Panc1 (cell line): ENCODE measurements at regions not wholly inside any gene's neighbourhood (a gene's known extent, or its start where the extent isn't known, plus 50 kb on each side); places are given as distances from the start of the nearest gene placed in this dataset.

Source experiments
- ATAC-seq: fragments of 200-7000 bp; cut with Tn5 transposase; 2 replicates; pipeline ENCODE4 v1.9.1; 2020; ENCODE audit warnings: mild to moderate bottlenecking, moderate library complexity
- BruUV-seq: library from RNA; stranded (reverse); fragments of 400-500 nt; replicated peaks from 2 replicates; lab custom pipeline; 2021; lab: Mats Ljungman, UMichigan
- CTCF ChIA-PET: fragments of 300-600 bp; sonication (Branson Sonifier 250); formaldehyde crosslinking; loops from one replicate; lab custom pipeline; 2022; ENCODE audit warnings: antibody characterized with exemption; lab: Charles Lee
- POLR2A ChIA-PET: fragments of 300-600 bp; sonication (Branson Sonifier 250); formaldehyde crosslinking; loops from one replicate; lab custom pipeline; 2022; ENCODE audit warnings: antibody characterized with exemption; lab: Charles Lee
- DNase-seq: peaks from one replicate; pipeline ENCODE4 v3.0.0-alpha.2; 2010; ENCODE audit warnings: low read depth, low spot score
- H3K27ac ChIP-seq: 2 replicates; pipeline ENCODE4 v1.5.1; 2011; ENCODE audit warnings: mild to moderate bottlenecking, low read length, inconsistent platforms
- H3K27me3 ChIP-seq: fragments of 200-500 bp; sonication (Bioruptor generic); 2 replicates; pipeline ENCODE4 v1.6.0; 2014; ENCODE audit warnings: low read length, inconsistent platforms; ENCODE audit not compliant: control insufficient read depth, insufficient read depth
- H3K36me3 ChIP-seq: fragments of 200-500 bp; sonication (Bioruptor generic); 2 replicates; pipeline ENCODE4 v1.5.1; 2014; ENCODE audit warnings: inconsistent platforms, mild to moderate bottlenecking, low read length, moderate library complexity; ENCODE audit not compliant: control insufficient read depth, insufficient read depth
- H3K4me1 ChIP-seq: 2 replicates; pipeline ENCODE4 v1.5.1; 2011; ENCODE audit warnings: inconsistent platforms, mild to moderate bottlenecking, low read length, moderate library complexity; ENCODE audit not compliant: control insufficient read depth, insufficient read depth
- H3K4me3 ChIP-seq, 2 experiments: 2 replicates each; pipeline ENCODE4 v1.5.1; 2011 to 2012; ENCODE audit warnings: low read depth in 2 of 2, low read length in 2 of 2, mild to moderate bottlenecking in 2 of 2, inconsistent platforms in 1 of 2, moderate library complexity in 1 of 2
- H3K9me3 ChIP-seq: fragments of 200-500 bp; sonication (Bioruptor generic); 2 replicates; pipeline ENCODE4 v1.5.1; 2014; ENCODE audit warnings: low read depth, mild to moderate bottlenecking, inconsistent platforms, low read length, moderate library complexity; ENCODE audit not compliant: control insufficient read depth, insufficient read depth
- CTCF ChIP-seq: fragments of 450-650 bp; IDR thresholded peaks from 2 replicates; pipeline ENCODE4 v1.5.1; 2017; ENCODE audit warnings: mild to moderate bottlenecking
- POLR2AphosphoS5 ChIP-seq: IDR thresholded peaks from 2 replicates; pipeline ENCODE4 v1.6.1; 2012; ENCODE audit warnings: mild to moderate bottlenecking, low read depth, low read length, moderate library complexity
- REST ChIP-seq, 2 experiments: IDR thresholded peaks; 2 replicates each; pipeline ENCODE4 v1.6.1; 2011 to 2012; ENCODE audit warnings: low read depth in 2 of 2, control low read depth in 1 of 2, low read length in 1 of 2, mild to moderate bottlenecking in 1 of 2, moderate library complexity in 1 of 2; ENCODE audit not compliant: insufficient read depth in 1 of 2
- SIN3A ChIP-seq: IDR thresholded peaks from 2 replicates; pipeline ENCODE4 v1.6.1; 2012; ENCODE audit warnings: low read depth, mild to moderate bottlenecking, low read length, moderate library complexity, borderline replicate concordance; ENCODE audit not compliant: insufficient read depth
- TCF7L2 ChIP-seq: IDR thresholded peaks from 2 replicates; pipeline ENCODE4 v1.6.1; 2011; ENCODE audit warnings: mild to moderate bottlenecking, low read depth, low read length, inconsistent platforms
- in situ Hi-C: cut with HindIII; loops from 2 replicates; pipeline ENCODE4 v1.10.0; 2016; ENCODE audit warnings: low sequenced_read_pairs, low pct_unique_long_range_greater_than_20kb
- intact Hi-C: fragments of 100-400 bp; cut with micrococcal nuclease; formaldehyde crosslinking; loops from one replicate; pipeline ENCODE4 v1.10.0; 2022; ENCODE audit not compliant: unreplicated experiment

GRCh38 chr1:229989591-229990248 is 77.3 kb upstream of the GALNT2 start:
- no peak overlapping the region for H3K4me3 ChIP-seq
- DNase-seq (no peak), ATAC-seq (no peak)
- intact Hi-C loops (no loop called here), in situ Hi-C loops (no loop called here)
- ChIA-PET POLR2A (no interaction called here), CTCF (no interaction called here)
- no peak overlapping the region for H3K27ac ChIP-seq
- no peaks in the 10 kb centered on the region; the same call in 1 of the 2 replicates for H3K27me3 ChIP-seq
- H3K36me3 ChIP-seq: no peaks in the 10 kb centered on the region
- TF ChIP-seq SIN3A (no peak), CTCF (no peak), POLR2AphosphoS5 (no peak), REST (IDR thresholded peaks at IDR 0.05; ENCODE audit: insufficient read depth in 1 of 2, low read depth in 2 of 2, low read length in 1 of 2) (no peak), TCF7L2 (no peak)
- H3K4me1 ChIP-seq: no peaks in the 10 kb centered on the region
- BruUV-seq: no TSS peak
- no peaks in the 10 kb centered on the region for H3K9me3 ChIP-seq

GRCh38 chr1:229990326-229990725 is 76.7 kb upstream of the GALNT2 start:
- no peaks in the 10 kb centered on the region; the same call in 1 of the 2 replicates for H3K27me3 ChIP-seq
- H3K4me3 ChIP-seq: no peak overlapping the region
- no peak overlapping the region for H3K27ac ChIP-seq
- BruUV-seq: no TSS peak
- H3K36me3 ChIP-seq: no peaks in the 10 kb centered on the region
- ATAC-seq: no peak
- TF ChIP-seq CTCF: no peak
- no peak for TF ChIP-seq POLR2AphosphoS5
- TF ChIP-seq REST (IDR thresholded peaks at IDR 0.05; ENCODE audit: insufficient read depth in 1 of 2, low read depth in 2 of 2, low read length in 1 of 2): no peak
- TF ChIP-seq TCF7L2: no peak
- TF ChIP-seq SIN3A: no peak
- H3K4me1 ChIP-seq: no peaks in the 10 kb centered on the region
- no peaks in the 10 kb centered on the region for H3K9me3 ChIP-seq
- POLR2A ChIA-PET: no interaction called here
- CTCF ChIA-PET: no interaction called here
- in situ Hi-C loops (no loop called here), intact Hi-C loops (no loop called here)
- DNase-seq: no peak
